ENCODE measurements at regions not wholly inside any gene's neighbourhood (a gene's known extent, or its start where the extent isn't known, plus 50 kb on each side); places are given as distances from the start of the nearest gene placed in this dataset.

DNA sequence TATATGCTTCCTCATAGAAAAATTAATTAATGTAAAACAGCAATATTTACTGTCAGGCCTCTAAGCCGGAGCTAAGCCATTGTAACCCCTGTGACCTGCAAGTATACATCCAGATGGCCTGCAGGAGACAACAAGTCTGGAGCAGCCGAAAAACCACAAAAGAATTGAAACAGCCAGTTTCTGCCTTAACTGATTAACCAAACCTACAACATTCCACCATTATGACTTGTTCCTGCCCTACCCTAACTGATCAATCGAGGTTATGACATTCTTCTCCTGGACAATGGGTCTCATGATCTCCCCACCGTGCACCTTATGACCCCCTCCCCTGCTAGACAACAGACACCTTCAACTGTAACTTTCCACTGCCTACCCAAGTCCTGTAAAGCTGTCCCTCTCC, 205.8 kb upstream of the DUSP10 start:
- TF ChIP-seq, protein P1, sequence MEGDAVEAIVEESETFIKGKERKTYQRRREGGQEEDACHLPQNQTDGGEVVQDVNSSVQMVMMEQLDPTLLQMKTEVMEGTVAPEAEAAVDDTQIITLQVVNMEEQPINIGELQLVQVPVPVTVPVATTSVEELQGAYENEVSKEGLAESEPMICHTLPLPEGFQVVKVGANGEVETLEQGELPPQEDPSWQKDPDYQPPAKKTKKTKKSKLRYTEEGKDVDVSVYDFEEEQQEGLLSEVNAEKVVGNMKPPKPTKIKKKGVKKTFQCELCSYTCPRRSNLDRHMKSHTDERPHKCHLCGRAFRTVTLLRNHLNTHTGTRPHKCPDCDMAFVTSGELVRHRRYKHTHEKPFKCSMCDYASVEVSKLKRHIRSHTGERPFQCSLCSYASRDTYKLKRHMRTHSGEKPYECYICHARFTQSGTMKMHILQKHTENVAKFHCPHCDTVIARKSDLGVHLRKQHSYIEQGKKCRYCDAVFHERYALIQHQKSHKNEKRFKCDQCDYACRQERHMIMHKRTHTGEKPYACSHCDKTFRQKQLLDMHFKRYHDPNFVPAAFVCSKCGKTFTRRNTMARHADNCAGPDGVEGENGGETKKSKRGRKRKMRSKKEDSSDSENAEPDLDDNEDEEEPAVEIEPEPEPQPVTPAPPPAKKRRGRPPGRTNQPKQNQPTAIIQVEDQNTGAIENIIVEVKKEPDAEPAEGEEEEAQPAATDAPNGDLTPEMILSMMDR (conservative IDR thresholded peaks at IDR 0.05; ENCODE audit: low read depth, low read length), result no peak
- H3K4me3 ChIP-seq (ENCODE audit: low read depth, low read length), result no peak overlapping the region
- no peak for DNase-seq (ENCODE audit: low read depth)

DNA sequence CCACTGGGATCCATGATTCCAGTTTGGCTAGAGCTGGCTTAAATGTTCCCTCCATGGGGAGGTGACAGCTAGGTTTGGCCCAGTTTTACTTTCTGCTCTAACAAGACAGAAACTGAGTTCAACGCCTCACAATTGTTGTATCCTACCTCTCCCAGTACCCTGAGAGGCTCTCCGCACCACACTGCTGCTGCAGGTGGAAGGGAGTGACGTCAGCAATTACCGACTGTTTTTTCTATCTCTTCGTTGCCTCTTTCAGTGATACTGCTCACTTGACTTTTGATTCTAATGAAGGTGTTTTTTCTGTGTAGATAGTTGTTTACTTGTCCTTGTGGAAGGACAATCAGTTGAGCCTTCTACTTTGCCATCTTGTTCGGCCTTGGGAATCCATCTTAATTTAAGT, 204.9 kb upstream of the DUSP10 start:
- H3K4me3 ChIP-seq (ENCODE audit: low read depth, low read length), result no peak overlapping the region
- DNase-seq (ENCODE audit: low read depth), result no peak
- TF ChIP-seq, protein P1 (conservative IDR thresholded peaks at IDR 0.05; ENCODE audit: low read depth, low read length), result no peak

DNA sequence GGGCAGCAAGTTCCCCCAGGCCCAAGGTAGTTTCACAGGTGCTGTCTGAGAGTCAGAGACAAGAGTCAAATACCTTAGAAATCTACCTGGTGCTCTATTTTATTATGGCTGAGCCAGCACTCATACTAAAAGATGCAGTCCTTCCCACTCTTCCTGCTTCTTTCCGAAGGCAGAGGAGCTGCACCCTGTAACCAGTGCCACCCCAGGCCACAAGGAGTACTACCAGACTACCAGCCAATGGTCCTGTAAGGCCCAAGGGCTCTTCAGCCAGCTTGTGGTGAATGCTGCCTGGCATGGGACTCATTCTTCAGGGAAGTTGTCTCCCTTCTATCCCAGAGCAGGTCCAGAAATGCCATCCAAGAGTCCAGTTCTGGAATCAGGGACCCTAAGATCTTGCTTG, 203.8 kb upstream of the DUSP10 start:
- no peak overlapping the region for H3K4me3 ChIP-seq (ENCODE audit: low read depth, low read length)
- TF ChIP-seq, protein P1 (conservative IDR thresholded peaks at IDR 0.05; ENCODE audit: low read depth, low read length), result no peak
- no peak for DNase-seq (ENCODE audit: low read depth)

DNA sequence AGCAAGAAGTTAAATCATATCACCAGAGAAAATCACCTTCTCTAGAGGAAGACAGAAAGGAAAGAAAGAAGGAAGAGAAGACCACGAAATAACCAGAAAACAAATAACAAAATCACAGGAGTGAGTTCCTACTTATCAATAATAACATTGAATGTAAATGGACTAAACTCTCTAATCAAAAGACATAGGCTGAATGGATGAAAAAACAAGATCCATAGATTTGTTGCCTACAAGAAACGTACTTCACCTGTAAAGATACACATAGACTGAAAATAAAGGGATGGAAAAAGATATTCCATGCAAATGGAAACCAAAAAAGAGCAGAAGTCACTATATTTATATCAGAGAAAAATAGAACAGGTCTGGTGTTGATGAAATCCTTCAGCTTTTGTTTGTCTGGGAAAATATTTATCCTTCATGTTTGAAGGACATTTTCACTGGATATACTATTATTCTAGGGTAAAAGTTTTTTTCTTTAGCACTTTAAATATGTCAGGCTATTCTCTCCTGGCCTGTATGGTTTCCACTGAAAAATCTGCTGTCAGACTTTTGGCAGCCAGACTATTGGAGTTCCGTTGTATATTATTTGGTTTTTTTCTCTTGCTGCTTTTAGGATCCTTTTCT, 202.5 kb upstream of the DUSP10 start:
- TF ChIP-seq, protein P1 (conservative IDR thresholded peaks at IDR 0.05; ENCODE audit: low read depth, low read length), result no peak
- DNase-seq (ENCODE audit: low read depth), result no peak
- no peak overlapping the region for H3K4me3 ChIP-seq (ENCODE audit: low read depth, low read length)

DNA sequence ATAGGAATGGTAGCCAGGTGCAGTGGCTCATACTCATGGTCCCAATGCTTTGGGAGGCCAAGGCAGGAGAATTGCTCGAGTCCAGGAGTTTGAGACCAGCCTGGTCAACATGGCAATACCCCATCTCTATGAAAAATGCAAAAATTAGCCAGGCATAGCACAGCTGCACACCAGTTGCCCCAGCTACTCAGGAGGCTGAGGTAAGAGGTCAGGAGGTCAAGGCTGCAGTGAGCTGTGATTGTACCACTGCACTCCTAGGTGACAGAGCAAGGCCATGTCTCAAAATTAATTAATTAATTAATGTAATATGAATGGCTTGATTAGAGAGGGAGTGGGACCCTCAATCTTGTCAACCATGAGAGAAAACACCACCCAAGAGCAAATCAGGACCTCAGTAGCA, 198.7 kb upstream of the DUSP10 start:
- no peak for DNase-seq (ENCODE audit: low read depth)
- no peak overlapping the region for H3K4me3 ChIP-seq (ENCODE audit: low read depth, low read length)
- TF ChIP-seq, protein P1 (conservative IDR thresholded peaks at IDR 0.05; ENCODE audit: low read depth, low read length), result no peak

DNA sequence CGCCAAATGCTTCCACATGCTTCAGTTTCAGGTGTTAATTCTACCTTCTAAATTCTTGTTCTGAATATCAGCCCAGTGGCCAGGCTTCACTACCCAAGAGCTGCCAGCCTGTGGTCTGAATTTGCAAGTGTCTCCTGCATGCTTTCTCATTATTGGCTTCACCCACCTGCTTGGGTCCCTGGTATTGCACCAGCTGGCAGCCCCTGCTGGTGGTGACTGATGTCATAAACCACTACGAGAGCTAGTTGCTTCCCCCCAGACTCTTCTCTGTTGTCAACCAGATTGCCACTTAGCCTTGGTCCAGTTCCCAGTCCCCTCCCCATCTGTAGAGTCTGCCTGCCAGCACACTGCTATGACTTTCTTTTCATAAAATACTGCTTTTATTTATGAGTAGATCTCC, 197.7 kb upstream of the DUSP10 start:
- no peak for DNase-seq (ENCODE audit: low read depth)
- TF ChIP-seq, protein P1 (conservative IDR thresholded peaks at IDR 0.05; ENCODE audit: low read depth, low read length), result no peak
- no peak overlapping the region for H3K4me3 ChIP-seq (ENCODE audit: low read depth, low read length)

DNA sequence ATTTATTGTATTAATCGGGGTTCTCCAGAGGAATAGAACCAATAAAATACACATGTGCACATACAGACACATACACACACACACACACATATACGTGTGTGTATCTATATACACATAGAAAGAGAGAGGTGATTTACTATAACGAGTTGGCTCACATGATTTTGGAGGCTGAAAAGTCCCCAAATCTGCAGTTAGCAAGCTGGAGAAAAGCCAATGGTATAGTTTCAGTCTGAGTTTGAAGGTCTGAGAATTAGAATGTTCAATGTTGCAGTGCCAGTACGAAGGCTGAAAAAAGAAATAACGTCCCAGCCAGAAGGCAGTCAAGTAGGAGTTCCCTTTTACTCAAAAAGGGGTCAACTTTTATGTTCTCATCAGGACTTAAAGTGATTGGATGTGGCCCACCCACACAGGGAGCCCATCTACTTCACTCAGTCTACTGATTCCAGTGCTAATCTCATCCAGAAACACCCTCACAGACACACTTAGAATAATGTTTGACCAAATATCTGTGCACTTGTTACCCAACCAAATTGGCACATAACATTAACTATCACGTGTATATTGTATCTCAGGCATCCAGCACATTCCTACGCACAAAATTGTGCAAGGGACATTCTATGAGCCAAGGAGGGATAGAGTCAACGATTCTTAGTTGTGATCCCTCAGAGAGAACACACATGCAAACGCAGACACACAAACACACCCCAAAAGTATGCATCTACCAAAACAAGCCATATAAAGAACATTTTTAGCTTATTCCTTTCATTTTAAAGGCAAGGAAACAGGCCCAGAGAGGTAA, 195.5 kb upstream of the DUSP10 start:
- TF ChIP-seq, protein P1 (conservative IDR thresholded peaks at IDR 0.05; ENCODE audit: low read depth, low read length), result no peak
- H3K4me3 ChIP-seq (ENCODE audit: low read depth, low read length), result no peak overlapping the region

More for the DNA sequence above, 195.5 kb upstream of the DUSP10 start:
- no peak for DNase-seq (ENCODE audit: low read depth)
